ENCODE measurements at regions not wholly inside any gene's neighbourhood (a gene's known extent, or its start where the extent isn't known, plus 50 kb on each side); places are given as distances from the start of the nearest gene placed in this dataset.

GRCh38 chr1:212531796-212532195 lies 76.8 kb upstream of the ATF3 start:
- no peak for TF ChIP-seq CTCF (conservative IDR thresholded peaks at IDR 0.05; ENCODE audit: low read length)
- no peak for TF ChIP-seq EZH2phosphoT487 (IDR thresholded peaks at IDR 0.05; ENCODE audit: borderline replicate concordance, low read depth, low read length)

Data from OCI-LY7 (cell line).